H1 (cell line): ENCODE measurements at regions not wholly inside any gene's neighbourhood (a gene's known extent, or its start where the extent isn't known, plus 50 kb on each side); places are given as distances from the start of the nearest gene placed in this dataset.

Experiments used
- CTCF ChIA-PET: fragments of 300-600 bp; sonication (Branson Sonifier 250); formaldehyde crosslinking; loops from one replicate; lab custom pipeline; 2021; ENCODE audit not compliant: partially characterized antibody; lab: Charles Lee
- POLR2A ChIA-PET: fragments of 300-600 bp; sonication (Branson Sonifier 250); formaldehyde crosslinking; loops from one replicate; lab custom pipeline; 2021; ENCODE audit warnings: inconsistent platforms; ENCODE audit not compliant: partially characterized antibody; lab: Charles Lee
- DNase-seq, 2 experiments: peaks; one replicate each; pipeline versions ENCODE4 v3.0.0 to v3.0.0-alpha.2; 2010 to 2022; ENCODE audit warnings: low spot score in 2 of 2, low read depth in 1 of 2, mixed read lengths in 1 of 2
- FAIRE-seq: peaks from 2 replicates; lab custom pipeline; 2011; peaks lifted over from hg19 to GRCh38; lab: Jason Lieb, UNC
- H2AFZ ChIP-seq: 2 replicates; pipeline ENCODE4 v1.8.1; 2012; ENCODE audit warnings: low read length, inconsistent platforms
- H2AK5ac ChIP-seq: 2 replicates; pipeline ENCODE4 v1.6.1; 2013; ENCODE audit warnings: low read depth, low read length
- H2BK120ac ChIP-seq: replicated peaks from 2 replicates; pipeline ENCODE3; 2013; ENCODE audit warnings: low read depth, low read length, inconsistent platforms
- H2BK12ac ChIP-seq: 2 replicates; pipeline ENCODE4 v1.6.1; 2013; ENCODE audit warnings: low read depth, low read length
- H2BK15ac ChIP-seq: 2 replicates; pipeline ENCODE4 v1.6.1; 2013; ENCODE audit warnings: low read length
- H2BK20ac ChIP-seq: 2 replicates; pipeline ENCODE4 v1.6.1; 2013; ENCODE audit warnings: low read length
- H2BK5ac ChIP-seq: 2 replicates; pipeline ENCODE4 v1.6.1; 2013; ENCODE audit warnings: low read depth, low read length
- H3K14ac ChIP-seq: 2 replicates; pipeline ENCODE4 v1.6.1; 2013; ENCODE audit warnings: inconsistent platforms; ENCODE audit not compliant: insufficient read length
- H3K18ac ChIP-seq: 2 replicates; pipeline ENCODE4 v1.6.1; 2013; ENCODE audit warnings: low read length; ENCODE audit errors: extremely low read depth
- H3K23ac ChIP-seq: 2 replicates; pipeline ENCODE4 v1.6.1; 2013; ENCODE audit warnings: inconsistent platforms; ENCODE audit not compliant: insufficient read length
- H3K23me2 ChIP-seq: 2 replicates; pipeline ENCODE4 v1.6.1; 2013; ENCODE audit warnings: low read depth, low read length
- H3K27ac ChIP-seq: 2 replicates; pipeline ENCODE4 v1.6.1; 2011; ENCODE audit warnings: low read depth, low read length, inconsistent platforms
- H3K27me3 ChIP-seq, 4 experiments: replicated peaks in 1 of 4; 1 replicate in 1 of 4; 2 replicates in 3 of 4; pipeline versions ENCODE4 v1.6.1 to v1.8.1; 2011 to 2013; ENCODE audit warnings: low read length in 3 of 4, mild to moderate bottlenecking in 3 of 4, inconsistent platforms in 2 of 4, mixed read lengths in 2 of 4, moderate library complexity in 1 of 4; ENCODE audit not compliant: control insufficient read depth in 3 of 4, insufficient read depth in 3 of 4; ENCODE audit errors: extremely low read depth in 1 of 4
- H3K36me3 ChIP-seq, 4 experiments: 2 replicates each; pipeline versions ENCODE4 v1.6.1 to v1.8.1; 2011 to 2013; ENCODE audit warnings: mild to moderate bottlenecking in 4 of 4, low read length in 3 of 4, moderate library complexity in 2 of 4, control low read depth in 1 of 4, inconsistent platforms in 1 of 4; ENCODE audit not compliant: insufficient read depth in 4 of 4, control insufficient read depth in 2 of 4
- H3K4ac ChIP-seq: replicated peaks from 2 replicates; pipeline ENCODE3; 2013; ENCODE audit warnings: low read length, low read depth, mixed read lengths, inconsistent platforms; ENCODE audit not compliant: insufficient read length
- H3K4me1 ChIP-seq, 4 experiments: replicated peaks in 1 of 4; 1 replicate in 1 of 4; 2 replicates in 3 of 4; pipeline versions ENCODE4 v1.6.1 to v1.8.1; 2011 to 2013; ENCODE audit warnings: low read length in 3 of 4, inconsistent platforms in 2 of 4, mixed read lengths in 1 of 4; ENCODE audit not compliant: insufficient read depth in 4 of 4, control insufficient read depth in 3 of 4
- H3K4me2 ChIP-seq, 2 experiments: 2 replicates each; pipeline versions ENCODE4 v1.6.1 to v1.8.1; 2011 to 2013; ENCODE audit warnings: low read depth in 2 of 2, low read length in 2 of 2, control low read depth in 1 of 2, inconsistent platforms in 1 of 2, mild to moderate bottlenecking in 1 of 2; ENCODE audit not compliant: insufficient read depth in 1 of 2
- H3K4me3 ChIP-seq, 4 experiments: fragments of 200-600, 300-600 bp in 1 of 4; sonication (generic), shearing (Covaris generic), sonication (Bioruptor Twin) in 1 of 4; 2 replicates each; pipeline versions ENCODE4 v1.5.1 to v1.8.1; 2011 to 2016; ENCODE audit warnings: low read length in 4 of 4, low read depth in 3 of 4, control low read depth in 2 of 4, inconsistent platforms in 2 of 4, mild to moderate bottlenecking in 2 of 4, mixed read lengths in 1 of 4, moderate library complexity in 1 of 4; ENCODE audit not compliant: insufficient read depth in 2 of 4; ENCODE audit errors: extremely low read depth in 1 of 4
- H3K56ac ChIP-seq: replicated peaks from 2 replicates; pipeline ENCODE3; 2013; ENCODE audit warnings: low read depth, mild to moderate bottlenecking, mixed read lengths, low read length, inconsistent platforms; ENCODE audit not compliant: insufficient read length
- H3K79me1 ChIP-seq: 2 replicates; pipeline ENCODE4 v1.6.1; 2013; ENCODE audit warnings: low read depth, low read length, control low read depth
- H3K79me2 ChIP-seq, 2 experiments: 2 replicates each; pipeline versions ENCODE4 v1.6.1 to v1.8.1; 2012 to 2013; ENCODE audit warnings: low read length in 2 of 2, mild to moderate bottlenecking in 2 of 2, inconsistent platforms in 1 of 2; ENCODE audit not compliant: insufficient read depth in 2 of 2, control insufficient read depth in 1 of 2
- H3K9ac ChIP-seq, 4 experiments: replicated peaks in 1 of 4; 1 replicate in 1 of 4; 2 replicates in 3 of 4; pipeline versions ENCODE4 v1.6.1 to v1.8.1; 2011 to 2013; ENCODE audit warnings: low read depth in 3 of 4, low read length in 3 of 4, control low read depth in 2 of 4, mild to moderate bottlenecking in 2 of 4, moderate library complexity in 2 of 4, inconsistent platforms in 1 of 4; ENCODE audit errors: extremely low read depth in 1 of 4
- H3K9me3 ChIP-seq, 2 experiments: 2 replicates each; pipeline versions ENCODE4 v1.6.1 to v1.8.1; 2012 to 2013; ENCODE audit warnings: mild to moderate bottlenecking in 2 of 2, moderate library complexity in 2 of 2, control low read depth in 1 of 2, inconsistent platforms in 1 of 2, low read depth in 1 of 2, low read length in 1 of 2, mixed read lengths in 1 of 2; ENCODE audit not compliant: insufficient read depth in 2 of 2
- H4K20me1 ChIP-seq, 2 experiments: replicated peaks in 1 of 2; 2 replicates each; pipeline versions ENCODE3 to v1.8.1; 2011 to 2013; ENCODE audit warnings: inconsistent platforms in 2 of 2, low read length in 2 of 2, mild to moderate bottlenecking in 1 of 2; ENCODE audit not compliant: insufficient read depth in 2 of 2, control insufficient read depth in 1 of 2
- H4K5ac ChIP-seq: 2 replicates; pipeline ENCODE4 v1.6.1; 2013; ENCODE audit warnings: low read length, low read depth, mixed read lengths, inconsistent platforms; ENCODE audit not compliant: insufficient read length
- H4K8ac ChIP-seq: 2 replicates; pipeline ENCODE4 v1.8.0; 2013; ENCODE audit warnings: mild to moderate bottlenecking, moderate library complexity, low read length, inconsistent platforms; ENCODE audit not compliant: insufficient read depth; ENCODE audit errors: extremely low read depth
- H4K91ac ChIP-seq: replicated peaks from 2 replicates; pipeline ENCODE3; 2013; ENCODE audit warnings: low read length, mixed read lengths, inconsistent platforms; ENCODE audit not compliant: insufficient read length
- GTF2F1 ChIP-seq: IDR thresholded peaks from 2 replicates; pipeline ENCODE4 v1.6.1; 2012; ENCODE audit warnings: low read depth, low read length, improper control_type of control experiment, borderline replicate concordance
- RBBP5 ChIP-seq: IDR thresholded peaks from 2 replicates; pipeline ENCODE4 v1.7.1; 2012; ENCODE audit warnings: low read depth, mild to moderate bottlenecking, inconsistent platforms, low read length, moderate library complexity, borderline replicate concordance
- RFX5 ChIP-seq: IDR thresholded peaks from 2 replicates; pipeline ENCODE4 v1.6.1; 2011; ENCODE audit warnings: low read depth, low read length, improper control_type of control experiment, borderline replicate concordance
- SP2 ChIP-seq: IDR thresholded peaks from 2 replicates; pipeline ENCODE4 v1.6.1; 2012; ENCODE audit warnings: mild to moderate bottlenecking, low read length, inconsistent platforms
- SUZ12 ChIP-seq: fragments of 200-600 bp; sonication (generic); IDR thresholded peaks from 2 replicates; pipeline ENCODE4 v1.6.1; 2012; ENCODE audit warnings: mild to moderate bottlenecking, inconsistent platforms, low read length, moderate library complexity, mixed read lengths
- WGBS, 2 experiments: shearing (Covaris generic) in 1 of 2; methylation state at CpG; one replicate each; pipeline versions ENCODE4 v1.1.6 to v1.1.7; 2013 to 2015; ENCODE audit warnings: low lambda C conversion rate in 2 of 2, mixed read lengths in 2 of 2, inconsistent platforms in 1 of 2, low coverage in 1 of 2, missing lambda C conversion rate in 1 of 2; ENCODE audit not compliant: insufficient replicate concordance in 2 of 2, insufficient coverage in 1 of 2, insufficient read length in 1 of 2; ENCODE audit errors: extremely low coverage in 1 of 2, missing lambda C conversion rate in 1 of 2; 5-methylcytosine and 5-hydroxymethylcytosine counted together

GRCh38 chr2:128733450-128733849 lies 414.8 kb upstream of the HS6ST1 start:
- Histone ChIP-seq H3K27ac (no peak overlapping the region), H3K79me1 (no peaks in the 10 kb centered on the region), H2AFZ (no peak overlapping the region), H2AK5ac (no peak overlapping the region), H3K4ac (no peak overlapping the region), H3K4me3 (no peak overlapping the region), H3K9ac (no peak overlapping the region), H3K36me3 (no peaks in the 10 kb centered on the region), H2BK12ac (no peak overlapping the region), H3K79me2 (no peaks in the 10 kb centered on the region), H4K91ac (no peak overlapping the region), H2BK5ac (no peak overlapping the region), H4K20me1 (no peaks in the 10 kb centered on the region), H3K18ac (no peak overlapping the region), H3K14ac (no peak overlapping the region), H3K4me2 (no peak overlapping the region), H3K27me3 (peaks cover 0 to 11% (median 9%) of the 10 kb centered on the region in 4 experiments; a peak in 6 of 7 replicates), H2BK20ac (no peak overlapping the region), H3K23ac (no peak overlapping the region), H3K4me1 (no peaks in the 10 kb centered on the region; a peak in 3 of 7 replicates), H3K23me2 (no peaks in the 10 kb centered on the region), H3K9me3 (peaks cover 0 to 3% of the 10 kb centered on the region in 2 experiments; a peak in 1 of 4 replicates), H4K5ac (no peak overlapping the region), H2BK15ac (peak overlapping the region; percentile 77; the same call in 1 of the 2 replicates), H2BK120ac (no peak overlapping the region), H4K8ac (no peak overlapping the region), H3K56ac (no peak overlapping the region)
- WGBS, 2 experiments: 89% methylated on average over 5 of the region's 5 CpGs; no CpG with 5 or more reads in 1 of the 2 experiments
- no peak for DNase-seq
- POLR2A ChIA-PET: no interaction called here
- FAIRE-seq: no peak
- CTCF ChIA-PET: interaction anchor here (1.1 to 1.7 kb wide), 3 partner anchors 17 to 161 kb away, joined by 3 to 4 read pairs (median 3); no protein-coding TSS in a partner anchor
- TF ChIP-seq SP2: no peak
- TF ChIP-seq GTF2F1: no peak
- no peak for TF ChIP-seq RBBP5
- no peak for TF ChIP-seq RFX5
- no peak for TF ChIP-seq SUZ12
